NCI-H1105 treated with DMSO at 0.1 percent for 48 hours (cell line): ENCODE measurements at regions not wholly inside any gene's neighbourhood (a gene's known extent, or its start where the extent isn't known, plus 50 kb on each side); places are given as distances from the start of the nearest gene placed in this dataset.

Experiments
- DNase-seq: peaks from one replicate; lab custom pipeline; 2025; lab: John Stamatoyannopoulos, UW

- no peak for DNase-seq
These were observed 933.4 kb downstream of the TFAP2A start for GRCh38 chr6:9481292-9482029.

DNA sequence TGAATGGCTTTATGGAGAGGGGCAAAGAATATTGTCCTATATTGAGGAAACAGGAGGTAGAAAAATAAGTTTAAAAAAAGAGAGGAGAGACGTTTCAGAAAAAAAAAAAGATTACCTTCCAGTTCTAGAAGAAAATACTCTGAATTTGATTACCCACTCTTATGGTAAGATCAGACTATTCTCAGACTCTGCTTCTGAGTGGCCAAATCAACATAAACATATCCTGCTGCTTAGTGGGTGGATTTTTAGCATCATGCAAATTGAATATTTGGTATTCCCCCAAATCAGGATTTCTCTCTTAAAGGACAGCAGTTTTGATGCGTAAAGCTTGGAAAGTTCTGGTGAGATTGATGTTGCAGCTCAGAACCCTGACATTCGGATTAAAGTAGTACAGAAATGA lies 946.6 kb downstream of the TFAP2A start:
- no peak for DNase-seq

DNA sequence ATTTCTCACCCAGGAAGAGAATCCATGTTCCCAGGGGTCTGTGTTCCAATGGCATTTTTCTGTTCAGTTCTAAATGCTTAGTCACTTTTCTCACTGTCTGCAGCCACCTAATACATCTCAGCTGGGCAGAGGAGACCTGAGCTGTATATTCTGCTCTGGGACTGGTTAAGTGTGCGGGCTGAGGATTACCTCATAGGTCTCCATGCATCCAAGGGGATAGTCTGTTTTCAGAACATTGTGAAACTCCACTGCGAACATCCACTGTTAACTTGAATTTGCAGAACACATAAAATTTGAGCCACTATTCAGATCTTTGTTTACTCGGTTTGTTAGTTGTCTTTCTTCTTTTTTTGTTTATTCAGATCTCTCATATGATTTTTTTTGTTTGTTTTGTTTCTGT lies 947.1 kb downstream of the TFAP2A start:
- DNase-seq = no peak

GRCh38 chr6:9464583-9464982 lies 950.3 kb downstream of the TFAP2A start:
- DNase-seq = no peak

DNA sequence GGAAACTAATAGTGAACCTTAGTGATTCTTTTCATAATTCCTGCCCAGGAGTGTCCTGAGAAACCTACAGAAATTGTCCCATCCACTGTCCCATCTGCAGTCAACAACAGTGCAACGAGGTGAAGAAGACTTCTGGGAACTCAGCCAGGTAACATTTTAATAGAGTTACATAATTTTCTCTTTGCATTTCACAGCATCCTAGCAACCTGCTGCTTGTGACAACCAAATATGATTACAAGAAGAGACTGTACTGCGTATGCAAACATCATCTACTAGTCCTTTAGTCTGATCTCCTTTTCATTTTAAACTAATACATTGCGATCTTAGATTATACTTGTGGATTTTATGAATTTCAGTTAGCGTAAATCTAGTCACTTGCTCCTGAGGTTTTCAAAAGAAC lies 951.6 kb downstream of the TFAP2A start:
- no peak for DNase-seq

- peak; percentile 8 for DNase-seq
These were observed 953.7 kb downstream of the TFAP2A start for GRCh38 chr6:9461188-9461587.

DNA sequence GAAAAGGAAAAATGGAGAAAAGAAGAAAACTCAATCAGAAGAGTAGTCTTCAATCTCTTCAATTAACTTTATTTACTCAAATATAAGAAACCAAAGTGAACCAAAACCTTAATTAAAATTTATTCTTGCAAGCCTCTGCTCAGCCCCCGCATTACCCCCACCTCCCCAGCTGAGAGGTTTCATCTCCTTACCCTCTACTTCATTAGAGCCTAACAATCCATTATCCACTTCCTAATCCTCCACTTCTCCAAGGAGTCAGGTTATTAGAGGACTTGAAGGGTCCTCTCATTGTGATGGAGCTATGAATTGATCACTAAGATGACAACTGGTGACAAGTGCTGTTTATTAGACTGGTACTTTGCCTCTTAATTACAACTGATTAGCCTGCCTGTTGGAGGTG lies 956.5 kb downstream of the TFAP2A start:
- DNase-seq = no peak

DNA sequence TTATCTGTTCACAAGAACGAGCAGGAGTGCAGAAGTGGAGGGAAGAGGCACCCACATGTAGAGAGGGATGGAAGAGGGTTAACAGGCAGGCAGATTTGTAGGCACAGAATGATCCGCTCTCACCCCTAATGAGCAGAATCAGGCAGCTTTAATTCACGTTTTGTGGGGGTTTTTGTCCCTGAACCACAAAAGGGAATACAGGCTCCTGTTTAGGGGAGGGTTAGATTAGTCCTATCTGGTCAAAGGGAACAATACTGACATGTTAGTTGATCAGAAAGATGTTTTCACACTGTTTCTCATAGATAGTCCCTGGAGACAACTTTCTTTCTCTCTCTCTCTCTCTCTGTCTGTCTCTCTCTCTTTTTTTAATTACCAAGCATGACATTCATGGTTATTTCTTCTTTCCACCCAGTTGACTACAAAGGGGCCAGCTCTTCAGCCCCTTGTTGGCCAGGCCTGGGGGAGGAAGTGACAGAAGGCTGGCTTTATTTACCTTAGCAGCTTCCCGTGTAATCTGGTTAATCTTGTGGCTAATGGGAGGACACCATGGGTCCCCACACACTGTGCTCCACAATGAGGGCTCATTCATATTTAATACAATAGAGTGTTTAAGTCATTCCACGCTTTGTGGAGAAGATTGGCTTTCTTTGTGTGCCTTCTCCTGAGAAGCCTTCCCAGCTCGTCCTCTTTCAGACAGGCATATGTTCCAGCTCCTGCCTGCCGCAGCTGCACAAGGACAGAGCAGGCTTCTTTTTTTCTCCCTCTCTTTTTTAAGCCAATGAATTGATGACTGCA lies 958.8 kb downstream of the TFAP2A start:
- DNase-seq = no peak

DNA sequence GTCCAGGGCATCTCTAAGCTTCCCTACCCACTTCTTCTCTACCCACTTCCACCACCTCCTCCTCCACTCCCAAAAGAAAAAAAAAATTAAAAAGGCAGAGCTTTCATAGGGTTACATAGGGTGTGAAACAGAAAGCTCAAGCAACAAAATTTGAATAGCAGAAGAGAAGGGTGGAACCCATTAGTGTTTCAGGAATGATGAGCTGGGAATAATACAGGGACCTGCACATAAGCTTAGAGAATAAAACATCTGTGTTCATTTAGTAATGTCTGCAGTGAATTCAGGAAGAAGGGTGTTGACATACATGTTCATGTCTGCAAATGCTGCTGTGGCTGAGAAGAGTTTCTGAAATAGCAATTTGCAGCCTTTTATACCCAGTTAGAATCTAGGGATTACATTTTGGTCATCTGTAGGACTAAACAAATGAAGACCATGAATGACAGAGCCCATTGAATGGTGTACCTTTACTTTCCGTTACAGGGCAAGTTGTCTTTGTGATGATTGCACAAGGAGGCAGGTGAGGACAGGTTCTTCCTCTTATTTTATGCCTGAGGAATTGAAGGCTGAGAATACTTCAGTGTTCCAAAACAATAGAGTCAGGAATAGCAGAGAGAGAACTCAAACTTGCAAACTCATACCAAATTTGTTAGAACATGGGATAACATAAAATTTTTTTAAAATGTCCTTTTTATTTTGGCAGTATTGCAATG lies 975.1 kb downstream of the TFAP2A start:
- DNase-seq = no peak

DNA sequence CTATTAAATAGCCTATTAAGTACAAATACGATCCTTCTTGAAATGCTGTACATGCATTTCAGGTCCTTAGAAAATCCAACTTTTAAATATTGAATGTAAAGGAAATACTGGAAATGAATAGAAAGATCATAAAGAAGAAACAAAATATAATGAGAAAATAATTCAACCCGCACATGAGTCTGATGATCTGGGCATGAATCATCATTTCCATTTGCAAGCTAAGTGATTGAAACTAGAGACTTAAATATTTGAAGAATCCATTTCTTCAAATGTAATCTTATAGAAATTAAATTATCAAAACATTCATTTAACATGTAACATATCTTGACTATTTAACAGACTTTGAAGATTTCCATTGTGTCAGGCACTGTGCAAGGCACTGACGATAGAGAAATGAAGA lies 977.0 kb downstream of the TFAP2A start:
- no peak for DNase-seq

DNA sequence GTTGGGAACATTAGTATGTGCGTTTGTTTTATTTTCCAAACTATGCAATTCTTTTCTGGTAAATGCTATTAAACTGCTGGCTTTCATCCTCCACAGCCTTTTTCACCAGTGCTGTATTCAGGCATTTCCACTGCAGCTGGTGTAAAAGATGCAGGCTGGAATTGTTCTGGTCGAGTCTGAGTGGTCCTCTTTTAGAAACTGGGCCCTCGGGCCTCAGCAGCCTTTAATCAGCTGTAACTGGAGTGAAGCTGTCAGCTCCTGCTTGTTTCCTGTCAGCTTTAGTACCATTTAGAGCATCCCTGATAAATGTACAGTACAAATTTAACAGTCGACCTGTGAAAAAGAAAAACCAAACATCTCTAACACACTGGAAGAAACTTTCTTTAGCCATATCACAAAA lies 979.6 kb downstream of the TFAP2A start:
- DNase-seq = no peak

GRCh38 chr6:9431945-9432344 lies 982.9 kb downstream of the TFAP2A start:
- no peak for DNase-seq

- no peak for DNase-seq
These were observed 986.3 kb downstream of the TFAP2A start for GRCh38 chr6:9428421-9429172.

DNA sequence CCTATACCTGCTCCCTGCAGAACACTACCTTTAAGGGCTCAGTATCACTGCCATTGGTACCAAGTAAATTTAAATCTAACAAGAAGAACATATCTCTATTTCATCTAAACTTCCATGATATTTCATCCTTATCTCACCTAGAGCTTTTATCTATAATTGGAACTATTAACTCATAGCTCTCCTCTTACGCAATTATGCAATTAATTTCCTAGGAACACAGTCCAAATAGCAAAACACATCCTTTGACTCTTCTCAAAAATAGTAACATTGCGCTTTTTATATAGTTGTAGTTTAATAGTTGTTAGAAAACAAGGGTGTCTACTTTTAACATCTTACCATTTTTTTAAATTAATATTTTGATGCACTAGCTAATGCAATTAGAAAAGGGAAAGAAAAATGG lies 986.8 kb upstream of the SLC35B3 start:
- no peak for DNase-seq

DNA sequence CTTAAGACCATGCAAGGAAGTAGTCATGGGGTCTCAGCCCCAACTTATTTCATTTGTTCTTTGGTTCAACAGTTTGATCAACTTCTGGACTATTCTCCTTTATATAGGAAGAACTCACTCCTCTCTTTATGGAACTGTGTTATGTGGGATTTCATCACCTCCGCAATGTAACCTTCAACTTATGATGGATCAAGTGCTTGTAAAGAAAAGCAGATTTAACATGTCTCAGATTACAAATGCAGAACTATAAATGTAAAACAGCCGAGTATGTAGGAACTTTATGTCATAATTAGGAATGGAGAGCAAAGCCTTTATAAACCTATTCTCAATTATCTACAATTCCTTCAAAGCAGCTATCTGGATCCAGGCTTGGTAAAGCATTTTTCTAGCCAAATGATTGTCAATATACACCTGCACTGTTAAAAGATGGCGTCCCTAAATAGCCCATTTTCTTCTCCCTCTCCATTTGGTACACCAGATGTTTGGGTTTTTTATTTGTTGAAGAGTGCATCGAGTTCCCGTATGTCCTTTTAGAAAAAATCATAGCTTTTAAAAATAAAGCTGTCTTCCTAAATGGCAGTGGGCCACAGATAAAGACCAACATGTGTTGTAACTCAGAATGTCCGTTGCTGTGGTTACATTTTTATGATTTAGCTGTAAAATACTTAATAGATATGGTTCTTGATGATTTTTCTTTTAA lies 985.1 kb upstream of the SLC35B3 start:
- no peak for DNase-seq

GRCh38 chr6:9417400-9417799 lies 982.1 kb upstream of the SLC35B3 start:
- DNase-seq = no peak

- DNase-seq = peak; percentile 43
These were observed 977.7 kb upstream of the SLC35B3 start for GRCh38 chr6:9412951-9413559.

- DNase-seq = peak; percentile 72
These were observed 973.8 kb upstream of the SLC35B3 start for GRCh38 chr6:9409126-9409525.

DNA sequence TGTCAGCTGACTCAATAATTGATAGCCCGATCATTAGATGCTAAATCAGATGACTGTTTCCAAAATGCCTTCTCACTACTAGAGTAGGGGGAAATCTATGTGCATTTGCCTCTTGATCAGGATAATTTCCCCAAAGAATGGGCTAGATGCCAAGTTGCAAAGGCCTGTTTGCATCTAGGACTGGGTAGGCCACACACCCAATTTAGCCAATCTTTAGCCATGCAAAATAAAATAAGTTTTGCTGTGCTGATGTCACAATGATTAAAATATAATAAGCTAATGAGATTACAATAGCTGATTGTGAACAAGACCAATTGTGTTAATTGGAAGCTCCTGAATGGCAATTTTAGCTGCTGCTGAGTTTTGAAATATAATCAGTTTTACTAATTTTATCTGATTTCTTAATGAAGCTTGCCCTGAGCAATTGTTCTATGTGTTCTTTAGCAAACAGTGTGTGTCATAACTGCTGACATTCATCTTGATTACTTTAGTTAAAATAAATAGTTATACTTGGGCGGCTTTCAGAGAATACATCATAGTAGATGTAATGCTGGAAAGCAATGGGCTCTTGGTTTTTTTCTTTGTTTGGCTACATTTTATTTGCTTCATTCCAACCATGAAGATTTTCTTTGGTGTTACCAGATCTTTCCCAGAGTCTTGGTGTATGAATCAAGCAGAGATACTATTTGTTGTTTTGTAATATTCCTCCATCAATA lies 973.2 kb upstream of the SLC35B3 start:
- peak; percentile 50 for DNase-seq

- no peak for DNase-seq
These were observed 970.5 kb upstream of the SLC35B3 start for GRCh38 chr6:9405825-9406224.
